Hematopoietic multipotent progenitor cell treated with erythropoietin and hydrocortisone succinate and interleukin-3 and kit ligand, for 17 days (in vitro differentiated cells): ENCODE measurements at regions not wholly inside any gene's neighbourhood (a gene's known extent, or its start where the extent isn't known, plus 50 kb on each side); places are given as distances from the start of the nearest gene placed in this dataset.
"Not testable (repeated sequence)": the region's sequence is repeated elsewhere in the genome, so short reads cannot be mapped to it uniquely, and the experiment has no call there.

Experiments used
- DNase-seq: peaks from one replicate; pipeline ENCODE4 v3.0.0-alpha.2; 2015; ENCODE audit warnings: low spot score

GRCh38 chr1:18561967-18562366 is 68.7 kb upstream of the PAX7 start:
- no peak for DNase-seq

- no peak for DNase-seq
These were observed 66.0 kb upstream of the PAX7 start for GRCh38 chr1:18564676-18565075.

GRCh38 chr1:18565321-18565720 is 65.3 kb upstream of the PAX7 start:
- DNase-seq, result no peak

GRCh38 chr1:18568489-18568888 is 62.2 kb upstream of the PAX7 start:
- DNase-seq, result no peak

- no peak for DNase-seq
These were observed 61.4 kb upstream of the PAX7 start for GRCh38 chr1:18569251-18569650.

- DNase-seq, result no peak
These were observed 60.7 kb upstream of the PAX7 start for GRCh38 chr1:18569811-18570545.

GRCh38 chr1:18571275-18571674 is 59.4 kb upstream of the PAX7 start:
- DNase-seq, result no peak

GRCh38 chr1:18572022-18572880 is 58.4 kb upstream of the PAX7 start:
- DNase-seq, result no peak

- DNase-seq, result no peak
These were observed 57.5 kb upstream of the PAX7 start for GRCh38 chr1:18573170-18573569.

GRCh38 chr1:18574754-18575153 is 55.9 kb upstream of the PAX7 start:
- DNase-seq, result no peak

- peak; percentile 47 for DNase-seq
These were observed 55.0 kb upstream of the PAX7 start for GRCh38 chr1:18575620-18576019.

GRCh38 chr1:18578271-18578670 is 52.4 kb upstream of the PAX7 start:
- no peak for DNase-seq

- not testable (repeated sequence) for DNase-seq
These were observed 51.4 kb upstream of the PAX7 start for GRCh38 chr1:18579267-18579666.

GRCh38 chr1:18580047-18580446 is 50.6 kb upstream of the PAX7 start:
- DNase-seq, result no peak

GRCh38 chr1:18580691-18581419 is 49.8 kb upstream of the PAX7 start:
- DNase-seq, result no peak
